ENCODE measurements at regions not wholly inside any gene's neighbourhood (a gene's known extent, or its start where the extent isn't known, plus 50 kb on each side); places are given as distances from the start of the nearest gene placed in this dataset.
A peak's percentile ranks its signal among the peaks of the same experiment; 100 is the strongest.

GRCh38 chr14:95452893-95453712, 63.3 kb downstream of the SYNE3 start (continued):
- TF ChIP-seq TEAD3 (CRISPR knock-in tag; optimal IDR thresholded peaks at IDR 0.05; ENCODE audit: borderline replicate concordance) (peak; percentile 39), ZNF567 (CRISPR knock-in tag; IDR thresholded peaks at IDR 0.05; ENCODE audit: borderline replicate concordance) (0 out of 2 replicates have a peak, but pooled peaks have one; percentile 65), FOXA1 (IDR thresholded peaks at IDR 0.05) (no peak), FOXA1 (CRISPR knock-in tag; IDR thresholded peaks at IDR 0.05) (peak; percentile 61), NRL (CRISPR knock-in tag; IDR thresholded peaks at IDR 0.05; ENCODE audit: borderline replicate concordance) (no peak), PRMT3 (CRISPR knock-in tag; IDR thresholded peaks at IDR 0.05; ENCODE audit: borderline replicate concordance, low read depth) (peak; percentile 55; the same call in 1 of the 2 replicates), AHR (CRISPR knock-in tag; IDR thresholded peaks at IDR 0.05) (no peak), ZNF792 (CRISPR knock-in tag; IDR thresholded peaks at IDR 0.05) (peak; percentile 29; the same call in 1 of the 2 replicates), ZMYM4 (CRISPR knock-in tag; IDR thresholded peaks at IDR 0.05) (peak; percentile 72), EP300 (IDR thresholded peaks at IDR 0.05; ENCODE audit: low read depth in 2 of 2, low read length in 2 of 2) (peak in 1 of 2 experiments; percentile 42; a peak in 1 of 4 replicates), EP300 (CRISPR knock-in tag; IDR thresholded peaks at IDR 0.05; ENCODE audit: borderline replicate concordance) (no peak), SMC3 (IDR thresholded peaks at IDR 0.05; ENCODE audit: low read length) (no peak), PAWR (CRISPR knock-in tag; IDR thresholded peaks at IDR 0.05; ENCODE audit: borderline replicate concordance) (no peak), KDM1A (CRISPR knock-in tag; IDR thresholded peaks at IDR 0.05) (peak; percentile 34; the same call in 1 of the 2 replicates), ZNF530 (CRISPR knock-in tag; IDR thresholded peaks at IDR 0.05; ENCODE audit: low read depth) (no peak), ZNF616 (CRISPR knock-in tag; IDR thresholded peaks at IDR 0.05; ENCODE audit: low read depth) (peak; percentile 55; the same call in 1 of the 2 replicates), HDAC1 (CRISPR knock-in tag; IDR thresholded peaks at IDR 0.05) (peak; percentile 88), U2AF1 (optimal IDR thresholded peaks at IDR 0.05; ENCODE audit: low read depth, low read length) (no peak), SUZ12 (IDR thresholded peaks at IDR 0.05; ENCODE audit: low read depth, low read length) (no peak), THAP11 (CRISPR knock-in tag; IDR thresholded peaks at IDR 0.05) (no peak), ZNF687 (CRISPR knock-in tag; IDR thresholded peaks at IDR 0.05) (peak; percentile 65), ZNF335 (CRISPR knock-in tag; IDR thresholded peaks at IDR 0.05) (0 out of 2 replicates have a peak, but pooled peaks have one; percentile 54), ZNF503 (CRISPR knock-in tag; IDR thresholded peaks at IDR 0.05) (0 out of 2 replicates have a peak, but pooled peaks have one; percentile 6), IRX3 (CRISPR knock-in tag; IDR thresholded peaks at IDR 0.05; ENCODE audit: borderline replicate concordance, low read depth) (no peak), PITX1 (CRISPR knock-in tag; IDR thresholded peaks at IDR 0.05) (no peak)

Measured in HepG2 (cell line).